RWPE2 (cell line): ENCODE measurements at regions not wholly inside any gene's neighbourhood (a gene's known extent, or its start where the extent isn't known, plus 50 kb on each side); places are given as distances from the start of the nearest gene placed in this dataset.

Experiments used
- ATAC-seq: fragments of 200-7000 bp; cut with Tn5 transposase; 3 replicates; pipeline ENCODE4 v1.9.1; 2021; ENCODE audit warnings: low read depth
- DNase-seq: peaks from one replicate; pipeline ENCODE4 v3.0.0-alpha.2; 2020; ENCODE audit warnings: low spot score
- H3K27ac ChIP-seq: fragments of 450-650 bp; 2 replicates; pipeline ENCODE4 v1.5.1; 2017; ENCODE audit warnings: mild to moderate bottlenecking; ENCODE audit not compliant: poor library complexity, severe bottlenecking
- H3K27me3 ChIP-seq: fragments of 250-450 bp; sonication (Bioruptor Pico); 2 replicates; pipeline ENCODE4 v1.5.1; 2021; ENCODE audit warnings: mild to moderate bottlenecking, moderate library complexity; ENCODE audit not compliant: insufficient read depth, poor library complexity, severe bottlenecking
- H3K36me3 ChIP-seq: fragments of 250-450 bp; sonication (Bioruptor Pico); 2 replicates; pipeline ENCODE4 v1.5.1; 2020; ENCODE audit warnings: low read depth, mild to moderate bottlenecking, moderate library complexity
- H3K4me1 ChIP-seq: fragments of 250-450 bp; sonication (Bioruptor Pico); 2 replicates; pipeline ENCODE4 v1.5.1; 2021; ENCODE audit warnings: mild to moderate bottlenecking, moderate library complexity; ENCODE audit not compliant: insufficient read depth, poor library complexity, severe bottlenecking
- H3K4me3 ChIP-seq: fragments of 250-450 bp; sonication (Bioruptor Pico); 2 replicates; pipeline ENCODE4 v1.5.1; 2021; ENCODE audit warnings: mild to moderate bottlenecking, moderate library complexity; ENCODE audit not compliant: severe bottlenecking
- H3K9me3 ChIP-seq: fragments of 250-450 bp; sonication (Bioruptor Pico); 2 replicates; pipeline ENCODE4 v1.5.1; 2021; ENCODE audit warnings: mild to moderate bottlenecking, moderate library complexity; ENCODE audit not compliant: severe bottlenecking
- TF ChIP-seq, protein P1 (sequence below): fragments of 450-650 bp; IDR thresholded peaks from one replicate; pipeline ENCODE4 v1.5.1; 2017; ENCODE audit warnings: mild to moderate bottlenecking, moderate library complexity; ENCODE audit not compliant: poor library complexity, severe bottlenecking

DNA sequence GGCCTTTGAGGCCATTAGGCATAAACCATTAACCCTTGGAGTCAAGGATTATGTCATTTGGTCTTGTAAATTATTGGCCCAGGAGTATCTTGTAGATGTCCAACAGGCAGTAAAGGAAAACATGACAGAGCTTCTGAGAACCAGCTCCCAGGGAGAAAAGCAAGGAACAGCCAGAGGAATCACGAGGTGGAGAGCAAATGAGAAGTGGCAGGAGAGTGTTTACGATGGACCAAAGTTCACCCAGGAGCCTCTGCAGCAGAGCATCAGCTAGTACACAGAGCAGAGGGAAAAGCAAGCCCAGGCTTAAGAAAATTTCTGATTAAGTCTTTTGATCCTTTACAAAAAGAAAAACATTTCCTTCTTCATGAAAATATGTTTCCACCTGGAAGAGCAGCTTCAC lies 206.2 kb downstream of the NDUFS4 start:
- Histone ChIP-seq H3K27ac (no peak overlapping the region), H3K4me1 (no peaks in the 10 kb centered on the region), H3K9me3 (no peaks in the 10 kb centered on the region), H3K4me3 (no peak overlapping the region), H3K36me3 (no peaks in the 10 kb centered on the region), H3K27me3 (no peaks in the 10 kb centered on the region)
- no peak for ATAC-seq
- TF ChIP-seq, protein P1, sequence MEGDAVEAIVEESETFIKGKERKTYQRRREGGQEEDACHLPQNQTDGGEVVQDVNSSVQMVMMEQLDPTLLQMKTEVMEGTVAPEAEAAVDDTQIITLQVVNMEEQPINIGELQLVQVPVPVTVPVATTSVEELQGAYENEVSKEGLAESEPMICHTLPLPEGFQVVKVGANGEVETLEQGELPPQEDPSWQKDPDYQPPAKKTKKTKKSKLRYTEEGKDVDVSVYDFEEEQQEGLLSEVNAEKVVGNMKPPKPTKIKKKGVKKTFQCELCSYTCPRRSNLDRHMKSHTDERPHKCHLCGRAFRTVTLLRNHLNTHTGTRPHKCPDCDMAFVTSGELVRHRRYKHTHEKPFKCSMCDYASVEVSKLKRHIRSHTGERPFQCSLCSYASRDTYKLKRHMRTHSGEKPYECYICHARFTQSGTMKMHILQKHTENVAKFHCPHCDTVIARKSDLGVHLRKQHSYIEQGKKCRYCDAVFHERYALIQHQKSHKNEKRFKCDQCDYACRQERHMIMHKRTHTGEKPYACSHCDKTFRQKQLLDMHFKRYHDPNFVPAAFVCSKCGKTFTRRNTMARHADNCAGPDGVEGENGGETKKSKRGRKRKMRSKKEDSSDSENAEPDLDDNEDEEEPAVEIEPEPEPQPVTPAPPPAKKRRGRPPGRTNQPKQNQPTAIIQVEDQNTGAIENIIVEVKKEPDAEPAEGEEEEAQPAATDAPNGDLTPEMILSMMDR: no peak
- DNase-seq: no peak

GRCh38 chr5:53777864-53778618 lies 217.6 kb downstream of the NDUFS4 start:
- ATAC-seq (no peak), DNase-seq (no peak)
- no peaks in the 10 kb centered on the region for H3K27me3 ChIP-seq
- TF ChIP-seq, protein P1: no peak
- H3K36me3 ChIP-seq: no peaks in the 10 kb centered on the region
- no peaks in the 10 kb centered on the region for H3K9me3 ChIP-seq
- peaks cover 15% of the 10 kb centered on the region for H3K4me1 ChIP-seq
- no peak overlapping the region for H3K4me3 ChIP-seq
- no peak overlapping the region for H3K27ac ChIP-seq

DNA sequence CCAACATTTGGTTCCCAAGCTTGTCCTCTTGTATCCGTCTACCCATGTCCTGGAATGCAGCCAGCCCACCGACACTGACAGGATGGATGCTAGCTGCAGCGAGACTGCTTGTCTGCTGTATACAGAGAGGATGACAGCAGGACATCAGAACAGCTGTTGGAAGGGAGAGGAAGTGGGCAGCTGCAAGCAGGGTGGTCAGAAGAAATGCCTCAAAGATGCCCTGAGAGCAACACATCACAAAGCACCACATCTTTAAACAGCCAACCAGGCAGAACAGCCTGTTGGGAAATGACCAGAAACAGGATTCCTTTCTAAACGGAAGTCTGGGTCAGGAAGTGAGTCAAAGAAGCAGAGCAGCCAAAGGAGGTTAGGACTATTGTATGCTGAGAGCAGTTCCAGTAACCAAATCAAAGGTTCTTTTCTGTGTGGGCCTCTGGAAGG lies 219.1 kb downstream of the NDUFS4 start:
- Histone ChIP-seq H3K4me1 (peaks cover 17% of the 10 kb centered on the region), H3K27ac (peak overlapping the region; percentile 13), H3K27me3 (no peaks in the 10 kb centered on the region), H3K4me3 (no peak overlapping the region), H3K9me3 (no peaks in the 10 kb centered on the region), H3K36me3 (no peaks in the 10 kb centered on the region)
- TF ChIP-seq, protein P1: no peak
- ATAC-seq: peak; percentile 62; the same call in 2 of the 3 replicates
- no peak for DNase-seq

- H3K27me3 ChIP-seq: no peaks in the 10 kb centered on the region
- no peaks in the 10 kb centered on the region for H3K36me3 ChIP-seq
- peaks cover 17% of the 10 kb centered on the region for H3K4me1 ChIP-seq
- no peak overlapping the region for H3K4me3 ChIP-seq
- no peak overlapping the region for H3K27ac ChIP-seq
- H3K9me3 ChIP-seq: no peaks in the 10 kb centered on the region
- ATAC-seq (peak; percentile 85), DNase-seq (no peak)
- TF ChIP-seq, protein P1: no peak
These were observed 222.2 kb downstream of the NDUFS4 start for GRCh38 chr5:53782620-53783019.

DNA sequence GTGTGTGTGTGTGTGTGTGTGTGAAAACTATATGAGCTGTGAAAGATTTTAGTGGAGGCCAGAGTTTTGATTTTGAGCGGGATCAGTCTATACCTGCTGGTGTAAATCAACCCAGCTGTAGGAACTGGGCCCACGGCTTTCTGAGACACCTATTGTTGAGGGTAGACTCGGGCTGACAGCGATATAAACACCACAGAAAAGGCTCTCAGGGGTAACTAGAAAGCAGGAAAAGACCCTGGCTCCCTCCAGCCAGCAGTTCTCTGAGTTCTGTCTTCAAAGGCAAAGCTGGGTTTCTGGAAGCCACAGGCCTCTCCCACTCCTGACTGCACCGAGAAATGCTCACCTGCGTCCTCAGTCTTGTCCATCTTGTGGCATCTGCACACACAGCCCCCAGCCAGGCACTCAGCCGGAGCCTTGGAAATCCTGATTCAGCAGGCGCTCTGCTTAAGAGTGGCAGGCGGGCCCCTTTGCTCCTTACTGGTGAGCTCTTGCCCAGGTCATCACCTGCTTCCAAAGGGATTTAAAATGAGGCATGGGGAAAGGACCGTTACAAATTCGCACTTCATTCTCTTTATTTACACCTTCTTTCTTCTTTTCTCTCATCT lies 223.3 kb downstream of the NDUFS4 start:
- TF ChIP-seq, protein P1: no peak
- no peak for ATAC-seq
- H3K4me3 ChIP-seq: no peak overlapping the region
- no peaks in the 10 kb centered on the region for H3K27me3 ChIP-seq
- no peak for DNase-seq
- no peaks in the 10 kb centered on the region for H3K36me3 ChIP-seq
- no peaks in the 10 kb centered on the region for H3K9me3 ChIP-seq
- peaks cover 17% of the 10 kb centered on the region for H3K4me1 ChIP-seq
- no peak overlapping the region for H3K27ac ChIP-seq
